Stimulated activated CD8-positive, alpha-beta memory T cell treated with anti-CD3 and anti-CD28 coated beads, Interleukin-15, amount 100 ng/mL, for 1 hour (primary cell): ENCODE measurements at regions not wholly inside any gene's neighbourhood (a gene's known extent, or its start where the extent isn't known, plus 50 kb on each side); places are given as distances from the start of the nearest gene placed in this dataset.
"Not testable (repeated sequence)": the region's sequence is repeated elsewhere in the genome, so short reads cannot be mapped to it uniquely, and the experiment has no call there.

Experiments used
- DNase-seq: peaks from one replicate; pipeline ENCODE4 v3.0.0-alpha.2; 2020; ENCODE audit warnings: low read depth

- DNase-seq = not testable (repeated sequence)
Observed at GRCh38 chr12:9308745-9309144, 100.5 kb upstream of the PZP start.

- DNase-seq = not testable (repeated sequence)
Observed at GRCh38 chr12:9308163-9308562, 100.0 kb upstream of the PZP start.

- DNase-seq = not testable (repeated sequence)
Observed at GRCh38 chr12:9307255-9307654, 99.1 kb upstream of the PZP start.

- DNase-seq = not testable (repeated sequence)
Observed at GRCh38 chr12:9306004-9306403, 97.8 kb upstream of the PZP start.

- not testable (repeated sequence) for DNase-seq
Observed at GRCh38 chr12:9304540-9304939, 96.3 kb upstream of the PZP start.

DNA sequence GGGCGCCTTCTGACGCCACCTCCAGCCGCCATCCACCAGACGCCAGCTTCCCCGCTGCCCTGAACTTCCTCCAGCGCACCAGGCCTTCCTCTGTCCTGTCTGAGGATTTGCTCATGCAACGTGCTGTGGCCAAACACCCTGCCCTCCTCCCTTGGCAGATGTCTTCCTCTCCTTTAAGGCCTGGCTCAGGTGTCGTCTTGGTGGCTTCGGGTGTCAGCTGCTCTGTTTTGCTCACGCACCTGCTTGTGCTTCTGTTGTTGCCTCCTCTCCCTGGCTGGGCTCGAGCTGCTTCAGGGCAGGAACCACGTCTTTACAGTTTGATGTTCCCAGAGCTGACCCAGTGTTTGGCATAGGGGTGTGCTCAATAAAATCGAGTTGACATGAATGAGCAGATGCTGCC is 87.7 kb upstream of the PZP start:
- not testable (repeated sequence) for DNase-seq

DNA sequence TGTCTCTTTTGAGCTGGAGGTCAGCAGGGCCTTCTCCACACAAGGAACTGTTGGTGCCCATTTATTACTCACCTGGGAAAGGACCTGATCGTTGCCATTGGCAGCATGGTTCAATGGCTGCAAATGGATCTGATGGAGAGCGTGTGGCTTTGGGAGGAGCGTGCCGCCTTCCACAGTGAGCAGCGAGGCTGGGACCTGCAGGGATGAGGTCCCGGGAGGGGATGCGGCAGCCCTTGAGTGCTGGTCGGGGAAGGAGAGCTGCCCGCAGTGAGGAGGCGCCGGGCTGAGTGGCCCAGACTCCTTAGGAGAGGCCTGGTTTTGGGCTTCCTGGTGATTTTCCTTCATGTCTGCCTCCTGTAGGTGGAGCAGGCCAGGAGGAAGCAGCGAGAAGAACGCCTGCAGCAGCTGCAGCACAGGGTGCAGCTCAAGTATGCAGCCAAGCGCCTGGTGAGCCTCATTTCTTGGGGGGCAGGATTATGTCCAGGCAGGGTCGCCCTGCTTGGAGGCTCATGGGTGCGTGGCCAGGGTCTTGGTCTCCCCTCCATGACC is 86.0 kb upstream of the PZP start:
- not testable (repeated sequence) for DNase-seq

DNA sequence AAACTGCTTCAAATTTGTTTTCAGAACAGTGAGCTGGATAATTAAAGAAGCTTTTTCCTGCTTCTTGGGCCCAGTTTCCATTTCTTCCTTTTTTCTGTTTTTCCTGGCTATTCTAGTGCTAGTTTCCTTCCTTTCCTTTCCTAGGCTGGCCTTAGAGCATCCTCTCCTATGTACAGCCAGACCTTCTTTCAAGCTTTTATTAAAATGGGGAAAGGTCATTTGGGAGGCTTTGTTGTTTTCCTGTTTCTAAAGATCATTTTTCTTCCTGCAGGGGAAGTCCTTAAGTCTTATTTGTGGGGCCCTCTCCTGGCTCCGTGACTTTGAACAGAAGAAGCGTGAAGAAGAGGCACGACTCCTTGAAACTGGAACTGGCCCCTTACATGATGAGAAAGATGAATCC is 85.2 kb upstream of the PZP start:
- not testable (repeated sequence) for DNase-seq

DNA sequence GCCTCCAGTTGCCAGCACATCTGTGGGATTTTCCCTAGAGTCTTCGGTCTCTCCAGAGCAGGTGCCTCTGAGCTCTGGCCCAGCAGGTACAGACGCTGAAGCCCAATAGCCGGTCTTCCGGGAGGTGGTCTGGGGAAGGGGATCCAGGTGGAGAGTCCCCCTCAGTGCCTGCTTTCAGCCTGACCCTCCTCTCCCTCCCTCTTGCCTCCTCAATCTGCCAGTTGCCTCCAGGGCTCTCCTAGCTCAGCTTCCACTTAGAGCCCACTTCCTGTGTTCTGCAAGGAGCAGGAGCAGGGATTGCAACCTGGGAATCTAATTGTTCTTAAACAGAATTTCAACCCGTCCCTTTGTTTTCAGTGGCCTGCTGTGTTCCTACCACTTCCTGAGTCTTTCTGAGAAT is 81.8 kb upstream of the PZP start:
- not testable (repeated sequence) for DNase-seq

DNA sequence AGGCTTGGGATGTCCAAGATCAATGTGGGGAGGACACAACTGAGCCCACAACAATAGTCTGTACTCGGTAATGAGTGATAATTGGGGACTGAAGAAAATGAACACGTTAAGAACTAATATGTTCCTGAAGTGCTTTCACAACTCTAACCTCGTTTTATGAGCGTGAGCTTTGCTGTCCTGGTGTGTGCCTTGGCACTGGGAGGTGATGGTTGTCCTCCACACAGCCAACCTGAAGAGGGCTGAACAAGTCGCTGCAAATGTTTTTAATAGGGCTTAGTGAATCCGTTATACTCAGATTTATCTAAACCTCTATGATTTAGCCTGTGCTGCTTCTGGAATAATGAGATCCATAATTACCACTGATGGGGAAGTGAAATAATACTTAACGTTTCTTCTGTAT is 76.5 kb upstream of the PZP start:
- not testable (repeated sequence) for DNase-seq

DNA sequence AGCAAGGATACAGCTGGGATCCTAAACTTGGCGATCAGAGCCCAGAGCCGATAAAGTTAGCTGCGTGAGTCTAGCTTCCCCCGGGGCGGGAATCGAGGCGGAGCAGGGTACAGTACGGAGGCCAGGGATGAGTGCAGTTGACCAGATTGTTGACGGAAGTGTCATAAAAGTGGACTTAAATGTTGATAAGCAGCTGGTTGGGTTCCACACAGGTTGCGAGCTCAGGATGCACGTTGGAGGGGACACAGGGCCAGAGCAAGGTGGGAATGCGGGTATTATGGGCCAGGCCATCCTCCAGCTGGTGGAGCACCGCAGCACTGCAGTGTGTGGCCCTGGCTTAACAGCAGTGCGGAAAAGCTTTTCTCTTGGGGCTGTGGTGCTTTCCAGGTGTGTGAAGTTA is 76.0 kb upstream of the PZP start:
- not testable (repeated sequence) for DNase-seq

DNA sequence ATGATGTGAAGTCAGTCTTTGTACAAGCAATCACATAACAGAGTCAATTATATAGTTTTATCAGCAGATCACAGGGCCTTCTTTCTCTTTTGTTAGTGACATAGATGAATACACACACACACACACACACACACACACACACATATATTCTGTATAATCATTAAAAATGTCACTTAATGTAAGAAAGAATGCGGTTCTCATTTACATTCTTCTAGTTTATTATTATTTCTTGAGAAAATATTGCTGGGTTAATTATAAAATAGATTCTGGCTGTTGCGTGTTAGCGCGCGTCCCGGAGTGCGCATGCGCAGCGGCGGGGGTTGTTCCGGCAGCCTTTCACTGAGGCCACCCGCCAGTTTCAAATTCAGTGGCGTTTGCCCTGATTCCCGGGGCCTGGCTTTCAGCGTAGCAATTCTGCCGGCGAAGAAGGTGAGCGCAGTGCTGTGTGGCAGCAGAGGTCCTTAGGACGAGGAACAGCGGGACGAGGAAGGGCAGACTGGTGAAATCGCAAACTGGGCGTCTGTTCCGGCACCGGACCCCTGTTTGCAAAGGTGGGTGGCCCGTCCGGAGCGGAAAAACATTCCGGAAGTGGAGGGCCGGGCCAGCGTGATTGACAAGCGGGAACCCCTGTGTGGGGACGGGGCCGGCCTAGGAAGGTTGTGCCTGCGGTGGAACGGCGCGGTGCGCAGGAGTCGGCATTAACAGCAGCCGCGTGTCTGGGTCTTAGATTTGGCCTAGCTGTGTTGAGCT is 75.3 kb upstream of the PZP start:
- DNase-seq = peak; percentile 36

GRCh38 chr12:9276990-9277389 is 68.8 kb upstream of the PZP start:
- no peak for DNase-seq

DNA sequence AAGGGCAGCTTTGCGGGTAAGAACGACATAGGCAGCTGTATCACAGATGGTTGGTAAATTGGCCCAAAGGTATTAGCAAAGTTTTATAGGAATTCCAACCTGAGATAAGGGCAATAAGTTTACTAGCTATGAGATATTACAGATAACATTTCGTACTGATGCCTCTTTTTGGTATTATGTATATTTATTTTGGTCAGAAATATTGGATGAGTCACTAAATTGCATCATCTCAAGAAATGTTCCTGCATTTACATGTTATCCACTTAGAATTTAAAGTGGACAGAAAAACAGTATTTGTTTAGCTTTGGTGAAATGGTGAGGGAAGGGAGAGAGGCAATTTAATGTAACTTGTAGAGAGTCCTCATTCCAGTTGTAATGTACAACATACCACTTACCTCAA is 65.1 kb upstream of the PZP start:
- DNase-seq = no peak

GRCh38 chr12:9271875-9272274 is 63.7 kb upstream of the PZP start:
- no peak for DNase-seq

DNA sequence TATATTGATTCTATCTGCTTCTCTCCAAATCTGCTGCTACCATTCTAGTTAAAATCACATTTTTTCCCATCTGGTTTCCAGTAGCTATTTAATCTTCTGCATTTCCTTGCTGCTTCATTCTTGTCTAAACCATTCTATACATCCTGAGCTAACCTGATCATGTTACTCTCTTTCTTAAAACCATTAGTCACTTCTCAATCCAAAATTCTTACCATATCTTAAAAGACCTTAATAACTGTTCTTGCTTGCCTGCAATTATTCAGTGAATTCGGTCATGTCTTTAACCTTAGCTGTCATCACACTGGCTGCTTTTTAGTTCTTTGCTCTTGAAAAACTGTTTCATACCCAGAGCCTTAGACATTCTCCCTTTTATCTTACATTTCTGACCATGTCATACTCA is 56.4 kb upstream of the PZP start:
- no peak for DNase-seq

DNA sequence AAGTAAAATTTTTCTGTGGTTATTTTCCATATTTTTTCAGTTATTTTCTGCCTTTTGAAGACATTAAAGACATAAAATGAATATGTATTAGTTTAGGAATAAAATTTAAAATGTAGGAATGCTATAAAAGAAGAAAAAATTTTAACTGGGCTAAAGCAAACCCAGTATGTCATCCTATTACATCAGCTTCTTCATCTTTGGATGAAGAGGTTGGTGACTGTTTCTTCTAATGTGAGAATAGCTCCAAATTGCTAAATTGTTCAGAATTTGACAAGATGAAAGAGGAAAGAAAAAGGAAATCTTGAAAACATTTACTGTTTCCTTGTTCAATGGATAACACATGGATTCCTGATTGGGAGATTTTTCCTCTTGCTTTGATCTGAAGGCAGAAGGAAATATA is 52.7 kb upstream of the PZP start:
- no peak for DNase-seq

GRCh38 chr12:9258676-9259075 is 50.5 kb upstream of the PZP start:
- DNase-seq = no peak
